ENCODE measurements at regions not wholly inside any gene's neighbourhood (a gene's known extent, or its start where the extent isn't known, plus 50 kb on each side); places are given as distances from the start of the nearest gene placed in this dataset.
"Not testable (repeated sequence)": the region's sequence is repeated elsewhere in the genome, so short reads cannot be mapped to it uniquely, and the experiment has no call there.

DNA sequence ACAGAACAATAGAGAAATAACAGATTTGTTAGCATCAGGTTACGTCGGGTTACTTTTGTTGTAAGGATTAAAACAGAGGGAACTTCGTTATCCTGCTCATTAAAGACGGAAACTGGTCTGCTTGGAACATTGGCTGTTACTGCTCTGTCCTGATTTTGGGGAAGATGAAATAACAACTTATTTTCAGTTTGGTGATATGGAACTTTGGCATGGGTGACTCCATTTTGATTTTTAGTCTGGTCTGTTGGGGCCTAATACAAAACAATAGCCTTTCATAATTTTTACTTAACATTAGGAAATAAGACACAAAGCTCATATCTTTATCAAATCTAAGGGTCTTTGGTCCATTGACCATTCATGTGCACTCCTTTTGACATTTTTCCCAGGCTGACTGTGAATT, 220.5 kb upstream of the DUSP10 start:
- no peak for DNase-seq (ENCODE audit: low spot score)

GRCh38 chr1:221961532-221962292, 219.8 kb upstream of the DUSP10 start:
- DNase-seq (ENCODE audit: low spot score): peak; percentile 49

GRCh38 chr1:221958161-221958562, 216.3 kb upstream of the DUSP10 start:
- DNase-seq (ENCODE audit: low spot score): not testable (repeated sequence)

- DNase-seq (ENCODE audit: low spot score): not testable (repeated sequence)
Observed at GRCh38 chr1:221957350-221957749, 215.5 kb upstream of the DUSP10 start.

GRCh38 chr1:221949996-221950395, 208.1 kb upstream of the DUSP10 start:
- DNase-seq (ENCODE audit: low spot score): no peak

GRCh38 chr1:221948459-221948858, 206.6 kb upstream of the DUSP10 start:
- no peak for DNase-seq (ENCODE audit: low spot score)

DNA sequence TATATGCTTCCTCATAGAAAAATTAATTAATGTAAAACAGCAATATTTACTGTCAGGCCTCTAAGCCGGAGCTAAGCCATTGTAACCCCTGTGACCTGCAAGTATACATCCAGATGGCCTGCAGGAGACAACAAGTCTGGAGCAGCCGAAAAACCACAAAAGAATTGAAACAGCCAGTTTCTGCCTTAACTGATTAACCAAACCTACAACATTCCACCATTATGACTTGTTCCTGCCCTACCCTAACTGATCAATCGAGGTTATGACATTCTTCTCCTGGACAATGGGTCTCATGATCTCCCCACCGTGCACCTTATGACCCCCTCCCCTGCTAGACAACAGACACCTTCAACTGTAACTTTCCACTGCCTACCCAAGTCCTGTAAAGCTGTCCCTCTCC, 205.8 kb upstream of the DUSP10 start:
- no peak for DNase-seq (ENCODE audit: low spot score)

DNA sequence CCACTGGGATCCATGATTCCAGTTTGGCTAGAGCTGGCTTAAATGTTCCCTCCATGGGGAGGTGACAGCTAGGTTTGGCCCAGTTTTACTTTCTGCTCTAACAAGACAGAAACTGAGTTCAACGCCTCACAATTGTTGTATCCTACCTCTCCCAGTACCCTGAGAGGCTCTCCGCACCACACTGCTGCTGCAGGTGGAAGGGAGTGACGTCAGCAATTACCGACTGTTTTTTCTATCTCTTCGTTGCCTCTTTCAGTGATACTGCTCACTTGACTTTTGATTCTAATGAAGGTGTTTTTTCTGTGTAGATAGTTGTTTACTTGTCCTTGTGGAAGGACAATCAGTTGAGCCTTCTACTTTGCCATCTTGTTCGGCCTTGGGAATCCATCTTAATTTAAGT, 204.9 kb upstream of the DUSP10 start:
- DNase-seq (ENCODE audit: low spot score): no peak

GRCh38 chr1:221945669-221946068, 203.8 kb upstream of the DUSP10 start:
- no peak for DNase-seq (ENCODE audit: low spot score)

GRCh38 chr1:221944247-221944870, 202.5 kb upstream of the DUSP10 start:
- no peak for DNase-seq (ENCODE audit: low spot score)

GRCh38 chr1:221940631-221941030, 198.7 kb upstream of the DUSP10 start:
- no peak for DNase-seq (ENCODE audit: low spot score)

- DNase-seq (ENCODE audit: low spot score): no peak
Observed at GRCh38 chr1:221939607-221940006, 197.7 kb upstream of the DUSP10 start.

DNA sequence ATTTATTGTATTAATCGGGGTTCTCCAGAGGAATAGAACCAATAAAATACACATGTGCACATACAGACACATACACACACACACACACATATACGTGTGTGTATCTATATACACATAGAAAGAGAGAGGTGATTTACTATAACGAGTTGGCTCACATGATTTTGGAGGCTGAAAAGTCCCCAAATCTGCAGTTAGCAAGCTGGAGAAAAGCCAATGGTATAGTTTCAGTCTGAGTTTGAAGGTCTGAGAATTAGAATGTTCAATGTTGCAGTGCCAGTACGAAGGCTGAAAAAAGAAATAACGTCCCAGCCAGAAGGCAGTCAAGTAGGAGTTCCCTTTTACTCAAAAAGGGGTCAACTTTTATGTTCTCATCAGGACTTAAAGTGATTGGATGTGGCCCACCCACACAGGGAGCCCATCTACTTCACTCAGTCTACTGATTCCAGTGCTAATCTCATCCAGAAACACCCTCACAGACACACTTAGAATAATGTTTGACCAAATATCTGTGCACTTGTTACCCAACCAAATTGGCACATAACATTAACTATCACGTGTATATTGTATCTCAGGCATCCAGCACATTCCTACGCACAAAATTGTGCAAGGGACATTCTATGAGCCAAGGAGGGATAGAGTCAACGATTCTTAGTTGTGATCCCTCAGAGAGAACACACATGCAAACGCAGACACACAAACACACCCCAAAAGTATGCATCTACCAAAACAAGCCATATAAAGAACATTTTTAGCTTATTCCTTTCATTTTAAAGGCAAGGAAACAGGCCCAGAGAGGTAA, 195.5 kb upstream of the DUSP10 start:
- DNase-seq (ENCODE audit: low spot score): no peak

DNA sequence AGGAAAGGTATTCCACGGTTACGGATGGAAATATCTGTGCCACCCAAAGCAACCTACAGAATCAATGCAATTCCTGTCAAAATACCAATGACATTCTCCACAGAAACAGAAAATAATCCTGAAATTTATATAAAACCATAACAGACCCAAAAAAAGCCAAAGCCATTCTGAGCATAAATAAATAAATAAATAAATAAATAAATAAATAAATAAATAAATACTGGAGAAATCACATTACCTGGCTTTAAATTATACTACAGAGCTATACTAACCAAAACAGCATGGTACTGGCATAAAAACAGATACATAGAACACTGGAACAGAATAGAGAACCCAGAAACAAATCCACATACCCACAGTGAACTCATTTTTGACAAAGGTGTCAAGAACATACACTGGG, 191.9 kb upstream of the DUSP10 start:
- no peak for DNase-seq (ENCODE audit: low spot score)

DNA sequence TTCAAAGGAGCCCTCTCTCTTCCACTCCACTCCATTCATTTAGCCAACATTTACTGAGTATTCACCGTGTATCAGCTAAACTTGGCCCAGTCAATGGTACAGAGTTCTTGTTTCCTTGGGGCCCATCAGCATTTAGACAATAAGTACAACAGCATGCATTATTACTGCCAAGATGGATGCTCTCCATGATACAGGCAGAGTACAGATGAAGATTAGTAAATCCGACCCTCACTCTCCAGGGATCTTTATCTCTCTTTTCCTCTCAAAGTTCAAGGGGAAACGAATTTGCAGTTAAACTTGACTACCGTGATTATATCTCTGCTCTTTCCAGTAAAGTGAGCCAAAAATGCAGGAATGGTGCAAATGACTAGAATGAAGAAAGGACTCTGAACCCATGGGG, 184.6 kb upstream of the DUSP10 start:
- no peak for DNase-seq (ENCODE audit: low spot score)

GRCh38 chr1:221925947-221926346, 184.1 kb upstream of the DUSP10 start:
- DNase-seq (ENCODE audit: low spot score): no peak

- peak; percentile 11 for DNase-seq (ENCODE audit: low spot score)
Observed at GRCh38 chr1:221923929-221924598, 182.2 kb upstream of the DUSP10 start.

DNA sequence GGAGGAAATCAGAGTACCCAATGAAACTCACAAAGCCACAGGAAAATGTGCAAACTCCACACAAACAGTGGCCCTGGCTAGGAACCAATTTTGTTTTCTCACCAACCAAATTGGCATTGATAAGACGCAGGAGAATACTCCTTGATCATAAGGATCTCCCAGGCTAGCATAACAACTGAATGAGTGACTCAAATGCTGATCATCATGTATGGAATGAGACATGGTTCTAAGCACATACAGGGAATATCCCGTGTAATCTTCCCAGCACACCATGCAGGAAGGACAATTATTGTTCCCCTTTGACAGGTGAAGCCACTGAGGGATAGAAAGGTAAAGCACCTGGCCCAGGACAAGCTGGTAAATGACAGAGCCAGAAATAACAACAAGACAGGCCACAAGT, 180.0 kb upstream of the DUSP10 start:
- no peak for DNase-seq (ENCODE audit: low spot score)

GRCh38 chr1:221919743-221920142, 177.9 kb upstream of the DUSP10 start:
- no peak for DNase-seq (ENCODE audit: low spot score)

DNA sequence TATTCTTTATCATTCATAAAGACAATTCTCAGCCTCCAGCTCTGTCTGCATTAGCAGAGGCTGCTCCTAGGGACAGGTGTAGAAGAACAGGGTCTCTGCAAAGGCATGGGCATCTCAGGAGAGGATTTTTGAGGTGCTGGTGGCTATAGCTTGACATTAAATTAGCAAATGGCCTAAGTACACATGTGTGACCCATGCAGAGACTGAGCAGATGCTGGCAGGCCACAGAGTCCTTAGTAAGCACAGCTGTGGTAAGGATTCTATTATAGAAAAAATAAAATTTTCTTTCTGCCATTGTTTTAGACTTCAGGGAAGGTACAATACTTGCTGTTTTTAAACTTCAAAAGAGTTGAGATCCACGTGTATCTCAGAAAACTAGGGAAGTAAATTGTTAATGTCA, 177.5 kb upstream of the DUSP10 start:
- no peak for DNase-seq (ENCODE audit: low spot score)

DNA sequence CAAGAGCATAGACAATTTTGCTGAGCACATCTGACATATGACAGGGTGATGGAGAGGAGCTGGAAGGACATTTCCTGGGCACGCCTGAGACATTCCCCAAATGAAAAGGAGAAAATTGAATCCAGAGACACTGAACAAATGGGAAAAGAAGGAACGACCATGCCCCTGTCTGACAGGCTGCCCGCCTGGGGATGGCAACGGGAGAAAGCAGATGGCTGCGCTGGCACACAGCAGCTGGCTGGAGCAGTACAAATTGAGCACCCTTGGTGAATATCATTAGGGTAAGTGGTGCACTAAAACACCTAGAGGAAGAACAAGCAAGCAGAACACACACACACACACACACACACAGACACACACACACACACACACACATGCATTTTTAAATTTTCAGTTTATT, 174.3 kb upstream of the DUSP10 start:
- DNase-seq (ENCODE audit: low spot score): no peak

- no peak for DNase-seq (ENCODE audit: low spot score)
Observed at GRCh38 chr1:221915764-221916163, 173.9 kb upstream of the DUSP10 start.
